IPS DF 4.7 (cell line): ENCODE measurements at regions not wholly inside any gene's neighbourhood (a gene's known extent, or its start where the extent isn't known, plus 50 kb on each side); places are given as distances from the start of the nearest gene placed in this dataset.

Source experiments
- DNase-seq: peaks from one replicate; pipeline ENCODE4 v3.0.0-alpha.2; 2013; ENCODE audit warnings: low spot score; ENCODE audit errors: extremely low read depth

- no peak for DNase-seq
Observed at GRCh38 chr6:1482381-1483166, 93.2 kb downstream of the FOXF2 start.

- DNase-seq = no peak
Observed at GRCh38 chr6:1485678-1486077, 96.3 kb downstream of the FOXF2 start.

GRCh38 chr6:1486387-1486786 lies 97.0 kb downstream of the FOXF2 start:
- DNase-seq = no peak

GRCh38 chr6:1487239-1487638 lies 97.9 kb downstream of the FOXF2 start:
- DNase-seq = no peak

GRCh38 chr6:1491025-1491424 lies 101.6 kb downstream of the FOXF2 start:
- DNase-seq = no peak

GRCh38 chr6:1491591-1492319 lies 102.4 kb downstream of the FOXF2 start:
- no peak for DNase-seq

- DNase-seq = no peak
Observed at GRCh38 chr6:1494671-1495070, 105.3 kb downstream of the FOXF2 start.

- DNase-seq = no peak
Observed at GRCh38 chr6:1495344-1495743, 106.0 kb downstream of the FOXF2 start.

GRCh38 chr6:1496092-1496491 lies 106.7 kb downstream of the FOXF2 start:
- DNase-seq = no peak

GRCh38 chr6:1496836-1497760 lies 107.7 kb downstream of the FOXF2 start:
- no peak for DNase-seq

GRCh38 chr6:1497761-1498105 lies 108.4 kb downstream of the FOXF2 start:
- DNase-seq = no peak

- no peak for DNase-seq
Observed at GRCh38 chr6:1498491-1499113, 109.2 kb downstream of the FOXF2 start.

- DNase-seq = no peak
Observed at GRCh38 chr6:1499777-1500176, 109.9 kb upstream of the FOXC1 start.

GRCh38 chr6:1500913-1501312 lies 108.8 kb upstream of the FOXC1 start:
- no peak for DNase-seq

- no peak for DNase-seq
Observed at GRCh38 chr6:1502041-1502440, 107.7 kb upstream of the FOXC1 start.

- DNase-seq = no peak
Observed at GRCh38 chr6:1503811-1504210, 105.9 kb upstream of the FOXC1 start.

GRCh38 chr6:1504465-1504864 lies 105.2 kb upstream of the FOXC1 start:
- no peak for DNase-seq

GRCh38 chr6:1507251-1507650 lies 102.5 kb upstream of the FOXC1 start:
- DNase-seq = no peak

GRCh38 chr6:1509241-1509640 lies 100.5 kb upstream of the FOXC1 start:
- no peak for DNase-seq

- no peak for DNase-seq
Observed at GRCh38 chr6:1510239-1510638, 99.5 kb upstream of the FOXC1 start.

GRCh38 chr6:1513215-1513780 lies 96.4 kb upstream of the FOXC1 start:
- DNase-seq = no peak
